Osteocyte (in vitro differentiated cells): ENCODE measurements at regions not wholly inside any gene's neighbourhood (a gene's known extent, or its start where the extent isn't known, plus 50 kb on each side); places are given as distances from the start of the nearest gene placed in this dataset.

ENCODE experiments used
- DNase-seq: peaks from one replicate; pipeline ENCODE4 v3.0.0; 2021; ENCODE audit warnings: mixed read lengths; ENCODE audit not compliant: unreplicated experiment; ENCODE audit errors: extremely low spot score
- H3K27ac Mint-ChIP-seq: one replicate; pipeline ENCODE4 v1.8.0; 2021; ENCODE audit warnings: mild to moderate bottlenecking, mixed read lengths; ENCODE audit not compliant: unreplicated experiment
- H3K27me3 Mint-ChIP-seq: one replicate; pipeline ENCODE4 v1.8.0; 2021; ENCODE audit warnings: mixed read lengths; ENCODE audit not compliant: unreplicated experiment
- H3K36me3 Mint-ChIP-seq: one replicate; pipeline ENCODE4 v1.8.0; 2021; ENCODE audit warnings: mixed read lengths; ENCODE audit not compliant: unreplicated experiment
- H3K4me1 Mint-ChIP-seq: one replicate; pipeline ENCODE4 v1.8.0; 2021; ENCODE audit warnings: mixed read lengths; ENCODE audit not compliant: unreplicated experiment
- H3K4me3 Mint-ChIP-seq: one replicate; pipeline ENCODE4 v1.8.0; 2021; ENCODE audit warnings: mild to moderate bottlenecking, moderate library complexity, mixed read lengths; ENCODE audit not compliant: unreplicated experiment
- H3K9me3 Mint-ChIP-seq: one replicate; pipeline ENCODE4 v1.8.0; 2021; ENCODE audit warnings: mixed read lengths; ENCODE audit not compliant: unreplicated experiment
- TF ChIP-seq, protein P1 (sequence below): fragments of 200-600 bp; sonication (generic); IDR thresholded peaks from 2 replicates; pipeline ENCODE4 v1.5.0; 2021; ENCODE audit warnings: antibody characterized with exemption, mild to moderate bottlenecking, moderate library complexity

DNA sequence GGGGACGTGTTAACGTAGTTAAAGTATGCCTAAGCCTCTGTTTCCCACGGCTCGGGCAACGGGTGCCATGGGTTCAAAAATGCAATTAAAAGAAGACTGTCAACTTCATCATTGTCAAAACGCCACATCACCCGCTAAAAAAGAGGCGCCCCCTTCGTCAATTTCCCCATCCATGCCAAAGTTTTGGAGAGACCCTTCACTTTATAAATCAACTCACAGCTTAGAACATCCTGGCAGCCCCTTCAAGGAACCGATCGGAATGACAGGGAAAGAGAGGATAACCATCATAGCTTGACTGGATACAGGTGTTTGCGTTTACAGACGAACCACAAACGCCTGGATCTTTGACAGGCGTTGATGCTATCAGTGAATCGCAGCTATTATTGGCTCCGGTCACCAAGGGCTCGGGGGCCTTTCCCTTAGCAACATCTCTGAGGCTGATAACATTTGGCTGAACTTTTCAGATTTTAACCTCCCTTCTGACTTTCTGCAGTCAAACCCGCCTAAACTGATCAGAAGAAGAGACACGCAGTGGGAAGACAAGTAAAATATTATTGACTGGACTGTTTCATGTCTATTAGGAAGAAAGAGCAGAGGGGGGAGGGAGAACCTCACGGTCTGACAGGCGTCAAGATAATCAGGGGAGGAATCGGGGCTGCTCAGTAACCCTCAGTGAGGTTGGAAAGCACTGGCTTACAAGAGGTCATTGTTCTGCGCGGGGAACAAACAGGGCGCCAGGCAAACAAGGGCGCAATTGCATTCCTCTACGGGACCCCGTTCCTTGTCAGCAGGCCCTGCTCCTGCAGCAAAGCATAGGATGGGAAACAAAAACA, 322.5 kb upstream of the ZNF507 start:
- Mint-ChIP-seq H3K27ac (no peak overlapping the region), H3K36me3 (no peaks in the 10 kb centered on the region), H3K27me3 (no peaks in the 10 kb centered on the region), H3K9me3 (peaks cover 33% of the 10 kb centered on the region), H3K4me1 (no peaks in the 10 kb centered on the region), H3K4me3 (no peak overlapping the region)
- DNase-seq: peak; percentile 64
- TF ChIP-seq, protein P1, sequence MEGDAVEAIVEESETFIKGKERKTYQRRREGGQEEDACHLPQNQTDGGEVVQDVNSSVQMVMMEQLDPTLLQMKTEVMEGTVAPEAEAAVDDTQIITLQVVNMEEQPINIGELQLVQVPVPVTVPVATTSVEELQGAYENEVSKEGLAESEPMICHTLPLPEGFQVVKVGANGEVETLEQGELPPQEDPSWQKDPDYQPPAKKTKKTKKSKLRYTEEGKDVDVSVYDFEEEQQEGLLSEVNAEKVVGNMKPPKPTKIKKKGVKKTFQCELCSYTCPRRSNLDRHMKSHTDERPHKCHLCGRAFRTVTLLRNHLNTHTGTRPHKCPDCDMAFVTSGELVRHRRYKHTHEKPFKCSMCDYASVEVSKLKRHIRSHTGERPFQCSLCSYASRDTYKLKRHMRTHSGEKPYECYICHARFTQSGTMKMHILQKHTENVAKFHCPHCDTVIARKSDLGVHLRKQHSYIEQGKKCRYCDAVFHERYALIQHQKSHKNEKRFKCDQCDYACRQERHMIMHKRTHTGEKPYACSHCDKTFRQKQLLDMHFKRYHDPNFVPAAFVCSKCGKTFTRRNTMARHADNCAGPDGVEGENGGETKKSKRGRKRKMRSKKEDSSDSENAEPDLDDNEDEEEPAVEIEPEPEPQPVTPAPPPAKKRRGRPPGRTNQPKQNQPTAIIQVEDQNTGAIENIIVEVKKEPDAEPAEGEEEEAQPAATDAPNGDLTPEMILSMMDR: no peak

DNA sequence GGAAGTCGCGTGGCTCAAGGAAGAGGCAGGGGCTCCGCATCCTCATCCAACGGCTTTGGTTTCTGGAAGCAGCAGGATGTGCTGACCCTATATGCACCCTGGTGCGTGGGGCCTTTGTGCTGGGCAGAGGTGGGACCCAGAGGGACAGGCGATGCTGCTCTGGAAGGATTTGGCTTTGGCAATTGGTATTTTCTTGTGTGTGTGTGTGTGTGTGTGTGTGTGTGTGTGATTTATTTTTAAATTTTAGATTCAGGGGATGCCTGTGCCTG, 321.9 kb upstream of the ZNF507 start:
- peaks cover 36% of the 10 kb centered on the region for H3K9me3 Mint-ChIP-seq
- no peak overlapping the region for H3K27ac Mint-ChIP-seq
- no peak for DNase-seq
- TF ChIP-seq, protein P1: no peak
- no peaks in the 10 kb centered on the region for H3K36me3 Mint-ChIP-seq
- no peaks in the 10 kb centered on the region for H3K27me3 Mint-ChIP-seq
- no peak overlapping the region for H3K4me3 Mint-ChIP-seq
- no peaks in the 10 kb centered on the region for H3K4me1 Mint-ChIP-seq

- Mint-ChIP-seq H3K4me3 (no peak overlapping the region), H3K36me3 (no peaks in the 10 kb centered on the region), H3K9me3 (peaks cover 44% of the 10 kb centered on the region), H3K4me1 (no peaks in the 10 kb centered on the region), H3K27me3 (no peaks in the 10 kb centered on the region), H3K27ac (no peak overlapping the region)
- TF ChIP-seq, protein P1: no peak
- DNase-seq: no peak
These were observed 316.2 kb upstream of the ZNF507 start for GRCh38 chr19:32029235-32029634.

DNA sequence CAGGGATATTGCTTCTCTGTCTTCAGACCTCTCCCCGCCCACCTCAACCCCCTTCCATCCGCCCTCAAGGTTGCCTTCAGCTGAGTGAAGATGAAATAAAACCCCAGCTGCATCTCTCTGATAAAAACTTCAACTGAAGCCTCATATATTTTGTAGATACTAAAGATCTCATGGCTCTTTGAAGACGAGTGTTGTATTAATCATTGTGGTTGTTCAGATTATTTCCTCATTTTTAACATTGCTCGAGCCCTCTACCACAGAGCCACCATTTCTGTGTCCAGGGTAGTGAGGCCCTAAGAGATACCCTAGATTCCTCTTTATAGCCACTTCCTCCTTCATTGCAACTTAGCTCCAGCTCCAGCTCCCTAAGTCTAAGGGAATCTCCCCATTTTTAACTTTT, 312.8 kb upstream of the ZNF507 start:
- Mint-ChIP-seq H3K27ac (no peak overlapping the region), H3K36me3 (no peaks in the 10 kb centered on the region), H3K4me1 (no peaks in the 10 kb centered on the region), H3K27me3 (no peaks in the 10 kb centered on the region), H3K4me3 (no peak overlapping the region), H3K9me3 (peaks cover 24% of the 10 kb centered on the region)
- DNase-seq: no peak
- TF ChIP-seq, protein P1: no peak

DNA sequence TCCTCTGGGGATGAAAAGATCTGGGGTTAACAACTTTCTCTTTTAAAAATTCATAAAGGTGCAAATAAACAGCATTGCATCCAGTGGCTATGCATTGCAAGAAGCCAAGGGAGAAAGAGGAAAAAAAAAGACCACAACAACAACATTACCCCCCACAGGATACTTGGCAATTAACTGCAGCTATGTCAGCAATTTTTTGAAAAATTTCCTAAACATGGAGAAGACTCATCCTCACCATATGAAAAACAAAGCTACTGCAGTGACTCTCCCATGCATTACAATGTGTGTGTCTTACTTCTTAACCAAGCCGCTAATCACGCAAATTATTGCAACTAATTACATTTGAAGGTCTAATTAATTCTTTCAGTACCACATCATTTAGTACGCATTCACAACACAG, 309.8 kb upstream of the ZNF507 start:
- no peak for DNase-seq
- TF ChIP-seq, protein P1: no peak
- no peaks in the 10 kb centered on the region for H3K36me3 Mint-ChIP-seq
- H3K4me1 Mint-ChIP-seq: no peaks in the 10 kb centered on the region
- peaks cover 4% of the 10 kb centered on the region for H3K27me3 Mint-ChIP-seq
- H3K9me3 Mint-ChIP-seq: peaks cover 7% of the 10 kb centered on the region
- H3K4me3 Mint-ChIP-seq: no peak overlapping the region
- H3K27ac Mint-ChIP-seq: no peak overlapping the region
